Keratinocyte (primary cell): ENCODE measurements at regions not wholly inside any gene's neighbourhood (a gene's known extent, or its start where the extent isn't known, plus 50 kb on each side); places are given as distances from the start of the nearest gene placed in this dataset.

Source experiments
- CTCF ChIP-seq, 3 experiments: IDR thresholded peaks in 1 of 3; conservative IDR thresholded peaks in 1 of 3; optimal IDR thresholded peaks in 1 of 3; 2 replicates in 2 of 3; 3 replicates in 1 of 3; pipeline versions ENCODE3 to v1.5.1; 2011; ENCODE audit warnings: low read length in 3 of 3, mild to moderate bottlenecking in 3 of 3, moderate library complexity in 2 of 3, control low read depth in 1 of 3, inconsistent platforms in 1 of 3; ENCODE audit not compliant: insufficient read depth in 2 of 3; ENCODE audit errors: extremely low read depth in 1 of 3
- EZH2 ChIP-seq: IDR thresholded peaks from one replicate; pipeline ENCODE4 v1.6.1; 2012; ENCODE audit warnings: inconsistent platforms, mild to moderate bottlenecking, low read length, moderate library complexity

DNA sequence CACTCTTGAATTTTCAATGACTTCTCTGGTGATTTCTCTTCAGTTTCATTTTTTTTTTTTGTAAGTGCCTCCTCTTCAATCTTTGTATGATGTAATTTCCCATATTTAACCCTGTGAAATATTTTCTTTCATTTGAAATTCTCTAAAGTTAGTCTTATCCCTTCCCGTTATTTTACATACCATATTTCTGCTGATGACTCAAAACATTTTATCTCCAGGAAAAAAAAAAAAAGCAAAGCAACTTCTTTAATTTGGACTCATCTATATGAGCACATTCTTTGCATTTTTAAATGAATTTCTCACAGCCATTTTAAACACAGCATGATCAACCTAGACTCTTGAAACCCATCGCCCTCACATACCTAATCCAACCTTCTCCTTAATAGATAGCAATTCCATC, 1831.4 kb downstream of the ARAP2 start:
- no peak for TF ChIP-seq CTCF (optimal IDR thresholded peaks at IDR 0.05 in 1 of 3, IDR thresholded peaks at IDR 0.05 in 1 of 3, conservative IDR thresholded peaks at IDR 0.05 in 1 of 3; ENCODE audit: extremely low read depth in 1 of 3, insufficient read depth in 2 of 3, low read length in 3 of 3)
- TF ChIP-seq EZH2 = no peak
